Fibroblast of pulmonary artery (primary cell): ENCODE measurements at regions not wholly inside any gene's neighbourhood (a gene's known extent, or its start where the extent isn't known, plus 50 kb on each side); places are given as distances from the start of the nearest gene placed in this dataset.

Experiments used
- DNase-seq: peaks from one replicate; pipeline ENCODE4 v3.0.0-alpha.2; 2010; ENCODE audit warnings: low read depth
- H3K4me3 ChIP-seq: replicated peaks from 2 replicates; pipeline ENCODE4 v1.5.1; 2011; ENCODE audit warnings: low read depth, mild to moderate bottlenecking, control low read depth, low read length, moderate library complexity
- CTCF ChIP-seq: IDR thresholded peaks from 2 replicates; pipeline ENCODE4 v1.5.1; 2011; ENCODE audit warnings: mild to moderate bottlenecking, control low read depth, low read length, inconsistent platforms; ENCODE audit errors: missing control alignments

GRCh38 chr3:14252321-14253021, 73.9 kb downstream of the LSM3 start:
- no peak for DNase-seq
- H3K4me3 ChIP-seq: no peak overlapping the region
- no peak for TF ChIP-seq CTCF

DNA sequence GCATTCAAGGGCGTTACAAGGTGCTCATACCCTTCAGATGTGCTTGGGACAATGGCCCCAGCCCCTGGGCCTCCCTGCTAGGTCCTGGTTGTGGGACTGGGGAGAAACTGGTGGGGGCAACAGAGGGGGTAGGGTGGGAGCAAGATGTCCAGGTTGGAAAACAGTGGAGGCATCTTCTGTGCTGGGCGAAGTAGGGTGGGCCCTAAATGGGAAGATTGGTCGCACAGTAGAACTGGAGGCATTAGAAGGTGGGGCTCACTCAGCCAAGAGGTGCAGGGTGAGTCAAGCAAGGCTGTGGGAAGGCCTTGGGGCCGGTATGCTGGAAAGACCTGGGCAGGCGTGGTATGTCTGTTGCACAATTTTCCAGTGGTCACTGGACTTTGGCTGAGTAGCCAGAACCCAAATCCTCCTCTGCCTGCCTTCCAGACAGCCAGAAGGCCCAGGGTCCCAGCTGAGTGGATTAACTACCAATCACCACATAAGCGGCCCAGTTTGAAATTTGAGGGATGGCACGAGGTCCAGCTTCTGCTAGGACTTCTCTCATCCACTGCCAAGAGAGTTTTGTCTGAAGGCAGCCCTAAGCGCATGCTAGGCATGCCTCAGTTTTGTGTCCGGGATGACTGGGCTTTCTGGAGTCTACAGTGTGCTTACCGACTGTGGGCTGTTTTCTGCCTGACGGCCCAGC, 74.5 kb downstream of the LSM3 start:
- no peak for DNase-seq
- no peak for TF ChIP-seq CTCF

GRCh38 chr3:14253707-14254382, 75.2 kb downstream of the LSM3 start:
- no peak for DNase-seq
- TF ChIP-seq CTCF: no peak
- no peak overlapping the region for H3K4me3 ChIP-seq

More for the DNA sequence above, 74.5 kb downstream of the LSM3 start:
- H3K4me3 ChIP-seq: no peak overlapping the region

DNA sequence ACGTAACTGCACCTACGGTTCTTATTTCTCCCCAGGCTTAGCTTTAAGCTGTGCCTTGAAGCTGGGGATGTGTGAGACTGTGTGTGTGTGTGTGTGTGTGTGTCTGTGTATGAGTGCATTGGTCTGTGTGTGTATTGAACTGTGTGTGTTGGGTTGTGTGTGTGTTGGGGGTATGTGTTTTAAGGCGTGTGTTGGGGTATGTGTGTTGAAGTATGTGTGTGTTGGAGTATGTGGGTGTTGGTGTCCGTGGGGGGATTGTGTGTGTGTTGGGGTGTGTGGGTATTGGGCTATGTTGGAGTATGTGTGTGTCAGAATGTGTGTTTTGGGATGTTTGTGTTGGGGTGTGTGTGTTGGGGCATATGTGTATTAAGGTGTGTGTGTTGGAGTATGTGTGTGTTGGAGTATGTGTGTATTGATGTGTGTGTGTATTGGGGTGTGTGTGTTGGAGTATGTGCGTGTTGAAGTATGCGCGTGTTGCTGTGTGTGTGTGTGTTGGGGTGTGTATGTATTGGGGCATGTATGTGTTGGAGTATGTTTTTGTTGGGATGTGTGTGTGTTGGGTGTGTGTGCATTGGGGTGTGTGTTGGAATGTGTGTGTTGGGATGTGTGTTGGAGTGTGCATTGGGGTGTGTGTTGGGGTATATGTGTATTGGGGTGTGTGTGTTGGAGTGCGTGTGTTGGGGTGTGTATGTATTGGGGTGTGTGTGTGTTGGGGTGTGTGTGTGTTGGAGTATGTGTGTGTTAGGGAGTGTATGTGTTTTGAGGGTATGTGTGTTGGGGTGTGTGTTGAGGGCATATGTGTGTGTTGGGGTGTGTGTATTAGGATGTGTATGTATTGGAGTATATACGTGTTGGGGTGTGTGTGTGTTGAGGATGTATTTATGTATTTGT, 76.4 kb downstream of the LSM3 start:
- no peak for TF ChIP-seq CTCF
- no peak overlapping the region for H3K4me3 ChIP-seq

DNA sequence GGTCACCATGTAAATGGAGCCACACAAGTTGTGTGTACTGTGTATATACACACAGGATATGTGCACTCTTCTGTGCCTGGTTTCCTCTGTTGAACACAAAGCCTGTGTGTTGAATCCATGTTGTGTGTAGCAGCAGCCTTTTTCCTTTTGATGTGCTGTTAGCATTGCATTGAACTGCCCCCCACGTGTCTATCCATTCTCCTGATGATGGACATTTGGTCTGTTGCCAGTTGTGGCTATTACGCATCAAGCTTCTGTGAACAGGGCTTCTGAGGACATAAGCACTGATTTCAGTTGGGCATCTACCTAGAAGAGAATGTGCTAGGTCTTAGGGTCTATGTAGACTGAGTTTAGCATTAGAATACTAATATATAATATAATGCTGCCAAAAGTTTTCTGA, 77.4 kb downstream of the LSM3 start:
- no peak overlapping the region for H3K4me3 ChIP-seq
- no peak for TF ChIP-seq CTCF
- DNase-seq: no peak

More for the DNA sequence above, 76.4 kb downstream of the LSM3 start:
- DNase-seq: no peak

DNA sequence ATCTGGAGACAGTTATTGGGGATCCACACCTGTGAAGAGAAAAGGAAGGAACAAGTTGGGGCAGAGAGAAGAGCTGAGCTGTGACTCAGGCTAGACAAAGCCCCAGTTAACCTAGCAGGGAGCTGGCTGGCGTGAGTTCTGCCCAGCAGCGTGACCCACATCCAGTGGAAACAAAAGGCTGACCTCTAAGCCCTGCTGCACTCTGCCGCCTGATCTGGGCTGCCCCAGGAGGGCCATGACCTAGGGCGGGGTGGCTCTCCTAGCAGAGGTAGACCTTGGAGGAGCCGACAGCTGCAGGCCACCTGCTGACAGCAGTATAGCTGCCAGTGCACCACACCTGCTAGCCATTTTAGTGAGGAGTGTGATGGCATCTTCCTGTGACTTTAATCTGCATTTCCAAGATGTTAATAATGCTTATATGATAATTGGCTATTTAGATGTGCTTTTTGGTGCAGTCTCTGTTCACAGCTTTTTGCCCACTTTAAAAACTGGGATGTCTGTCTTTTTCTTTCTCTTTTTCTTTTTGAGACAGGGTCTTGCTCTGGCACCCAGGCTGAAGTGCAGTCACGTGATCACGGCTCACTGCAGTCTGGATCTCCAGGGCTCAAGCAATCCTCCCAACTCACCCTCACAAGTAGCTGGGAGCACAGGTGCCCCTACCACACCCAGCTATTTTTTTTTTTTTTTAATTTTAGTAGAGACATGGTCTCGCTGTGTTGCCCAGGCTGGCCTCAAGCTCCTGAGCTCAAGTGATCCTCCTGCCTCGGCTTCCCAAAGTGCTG, 78.1 kb downstream of the LSM3 start:
- no peak overlapping the region for H3K4me3 ChIP-seq
- no peak for DNase-seq
- TF ChIP-seq CTCF: no peak
